Fibroblast of peridontal ligament (primary cell): ENCODE measurements at regions not wholly inside any gene's neighbourhood (a gene's known extent, or its start where the extent isn't known, plus 50 kb on each side); places are given as distances from the start of the nearest gene placed in this dataset.
"Not testable (repeated sequence)": the region's sequence is repeated elsewhere in the genome, so short reads cannot be mapped to it uniquely, and the experiment has no call there.

Source experiments
- DNase-seq: peaks from one replicate; pipeline ENCODE4 v3.0.0-alpha.2; 2010; ENCODE audit errors: extremely low read depth

DNA sequence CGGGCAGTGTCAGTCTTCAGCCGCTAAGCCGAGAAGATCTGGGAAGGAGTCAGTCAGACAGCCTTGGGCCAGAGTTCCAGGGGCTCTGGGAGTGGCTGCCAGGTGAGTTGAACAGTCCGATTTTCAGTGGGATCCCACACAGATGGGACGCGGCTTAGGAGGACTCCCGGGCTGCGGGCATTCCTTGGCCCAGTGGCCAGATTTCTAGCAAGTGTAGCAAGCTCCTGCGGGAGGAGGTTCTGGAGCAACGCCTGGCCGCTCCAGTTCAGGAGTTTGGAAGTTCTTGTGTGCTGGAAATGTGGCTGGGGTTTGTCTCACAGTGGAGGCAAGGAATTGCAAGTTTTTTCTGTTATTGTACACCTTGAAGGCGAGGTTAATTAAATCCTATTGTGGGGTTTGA, 414.0 kb upstream of the EPHA7 start:
- not testable (repeated sequence) for DNase-seq

DNA sequence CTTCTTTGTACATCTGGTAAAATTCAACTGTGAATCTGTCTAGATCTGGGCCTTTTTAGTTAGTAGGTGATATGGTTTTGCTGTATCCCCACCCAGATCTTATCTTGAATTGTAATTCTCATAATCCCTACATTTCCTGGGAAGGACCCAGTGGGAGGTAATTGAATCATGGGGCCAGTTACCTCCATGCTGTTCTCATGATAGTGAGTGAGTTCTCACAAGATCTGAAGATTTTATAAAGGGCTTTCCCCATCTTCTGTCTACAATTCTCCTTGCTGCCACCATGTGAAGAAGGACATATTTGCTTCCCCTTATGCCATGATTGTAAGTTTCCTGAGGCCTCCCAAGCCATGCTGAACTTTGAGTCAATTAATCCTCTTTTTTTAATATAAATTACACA, 410.4 kb upstream of the EPHA7 start:
- not testable (repeated sequence) for DNase-seq

DNA sequence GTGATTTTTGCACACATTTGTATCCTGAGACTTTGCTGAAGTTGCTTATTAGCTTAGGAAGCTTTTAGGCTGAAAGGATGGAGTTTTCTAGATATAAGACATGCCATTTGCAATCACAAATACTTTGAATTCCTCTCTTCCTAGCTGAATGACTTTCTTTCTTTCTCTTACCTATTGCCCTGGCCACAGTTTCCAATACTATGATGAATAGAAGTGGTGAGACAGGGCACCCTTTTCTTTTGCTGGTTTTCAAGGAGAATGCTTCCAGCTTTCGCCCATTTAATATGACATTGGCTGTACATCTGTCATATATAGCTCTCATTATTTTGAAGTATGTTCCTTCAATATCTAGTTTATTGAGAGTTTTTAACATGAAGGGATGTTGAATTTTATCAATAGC, 409.6 kb upstream of the EPHA7 start:
- DNase-seq: no peak

DNA sequence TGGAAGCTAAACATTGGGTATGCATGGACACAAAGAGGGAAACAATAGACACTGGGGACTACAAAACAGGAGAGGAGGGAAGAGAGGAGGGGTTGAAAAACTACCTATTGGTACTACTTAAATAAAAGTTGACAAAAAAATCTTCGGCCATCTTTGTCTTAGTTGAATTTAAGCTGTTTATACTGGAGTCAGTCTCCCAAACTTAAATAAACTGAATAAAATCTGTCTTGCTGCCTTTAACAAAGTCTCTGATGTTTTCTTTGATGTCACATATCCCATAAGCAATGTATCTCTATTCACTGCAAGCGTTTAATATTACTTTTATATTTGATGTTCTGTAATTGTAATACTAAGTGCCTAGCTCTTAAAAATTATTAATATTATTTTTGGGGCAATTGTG, 409.2 kb upstream of the EPHA7 start:
- DNase-seq: no peak

DNA sequence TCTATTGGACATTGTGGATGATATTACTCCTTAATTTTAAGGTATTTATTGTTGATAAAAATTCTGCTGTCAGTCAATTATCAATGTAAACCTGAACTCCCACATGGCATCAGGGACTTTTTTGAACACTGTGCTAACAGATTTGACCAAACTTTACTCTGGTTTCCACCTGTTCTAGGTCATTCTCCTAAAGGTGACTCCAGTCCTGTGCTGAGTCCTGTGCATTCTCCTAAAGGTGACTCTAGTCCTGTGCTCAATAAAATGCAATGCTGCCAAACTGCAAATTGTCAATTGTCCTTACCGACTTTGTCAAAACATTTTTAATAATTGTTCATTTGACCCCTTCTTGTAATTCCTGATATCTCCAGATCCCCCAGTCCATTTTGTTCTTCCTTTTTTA, 408.4 kb upstream of the EPHA7 start:
- no peak for DNase-seq

DNA sequence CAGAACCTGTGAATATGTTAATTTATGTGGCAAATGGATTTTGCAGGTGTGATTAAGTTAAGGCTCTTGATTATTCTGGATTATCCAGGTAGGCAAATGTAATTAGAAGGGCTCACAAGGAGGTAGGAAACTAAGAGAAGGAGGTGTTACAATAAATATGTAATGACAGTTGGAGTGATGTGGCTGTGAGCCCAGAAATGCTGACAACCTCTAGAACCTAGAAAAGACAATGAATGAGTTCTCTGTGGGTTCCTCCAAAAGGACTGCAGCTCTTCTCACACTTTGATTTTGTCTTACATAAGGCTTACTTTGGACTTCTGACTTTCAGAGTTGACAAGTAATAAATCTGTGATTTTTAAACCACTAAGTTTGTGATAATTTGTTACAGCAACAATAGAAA, 406.6 kb upstream of the EPHA7 start:
- no peak for DNase-seq

DNA sequence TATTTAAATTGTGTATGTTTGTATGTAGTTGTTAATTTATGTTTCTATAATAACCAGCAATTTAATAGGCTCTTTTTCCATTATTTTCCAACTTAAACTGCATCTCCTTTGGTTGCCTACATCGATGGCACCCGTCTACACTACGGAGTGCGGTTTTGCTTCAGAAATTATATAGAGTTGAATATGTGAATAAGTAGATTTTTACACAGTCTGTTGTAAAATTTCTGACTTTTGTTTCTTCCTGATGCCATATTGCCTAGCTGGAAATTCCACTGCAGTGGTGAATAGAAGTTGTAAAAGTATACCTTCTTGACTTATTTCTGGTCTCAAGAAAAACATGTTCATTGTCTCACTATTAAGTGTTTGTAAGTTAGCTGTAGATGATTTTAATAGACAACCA, 404.1 kb upstream of the EPHA7 start:
- DNase-seq: no peak

DNA sequence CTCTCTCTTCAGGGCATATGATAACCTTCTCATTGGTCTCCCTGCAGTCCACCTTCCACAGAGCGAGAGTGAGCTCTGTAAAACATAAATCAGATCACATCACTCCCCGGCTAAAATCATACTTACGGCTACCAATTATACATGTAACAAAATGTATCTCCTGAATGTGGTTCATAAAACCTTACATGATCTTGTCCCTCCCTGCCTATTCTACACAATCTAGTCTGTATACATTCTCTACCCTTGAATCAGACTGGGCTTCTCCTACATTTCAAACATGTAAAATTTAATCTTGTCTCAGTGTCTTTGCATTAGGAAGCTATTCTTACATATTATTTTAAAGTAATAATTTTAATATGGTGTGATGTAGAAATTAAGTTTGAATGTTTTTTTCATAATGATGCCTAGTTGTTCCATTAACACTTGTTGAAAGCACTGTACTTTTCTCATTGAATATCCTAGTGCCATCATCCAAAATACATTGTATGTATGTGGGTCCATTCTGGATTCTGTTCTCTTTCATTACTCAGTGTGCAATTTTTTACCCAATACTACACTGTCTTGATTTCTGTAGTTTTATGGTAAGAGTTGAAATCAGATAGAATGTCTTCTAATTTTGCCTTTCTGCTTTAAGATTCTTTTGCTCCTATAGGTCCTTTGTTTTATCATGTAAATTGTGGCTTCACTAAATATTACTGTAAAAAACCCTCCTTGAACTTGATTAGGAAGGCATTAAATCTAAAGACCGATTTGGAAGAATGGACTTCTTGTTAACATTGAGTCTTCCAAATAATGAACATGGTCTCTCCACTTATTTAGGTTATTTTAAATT, 403.3 kb upstream of the EPHA7 start:
- DNase-seq: no peak

DNA sequence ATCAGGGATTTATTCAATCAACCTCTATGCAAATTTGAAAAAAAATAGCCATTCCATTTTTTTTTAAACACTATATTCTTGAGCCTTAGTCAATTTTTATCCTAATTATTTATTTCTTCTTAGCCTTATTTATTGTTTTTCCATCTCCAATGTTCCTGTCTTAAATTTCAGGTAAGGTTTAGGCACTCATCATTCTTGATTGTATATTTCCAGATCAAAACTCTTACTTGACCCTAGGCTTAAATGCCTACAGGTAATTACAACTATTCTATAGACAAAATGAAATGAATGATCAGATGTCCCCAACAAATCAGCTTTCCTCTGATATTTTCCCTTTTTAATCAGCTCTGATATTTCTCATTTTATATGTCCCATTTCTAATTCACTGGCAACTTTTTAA, 402.6 kb upstream of the EPHA7 start:
- DNase-seq: no peak

DNA sequence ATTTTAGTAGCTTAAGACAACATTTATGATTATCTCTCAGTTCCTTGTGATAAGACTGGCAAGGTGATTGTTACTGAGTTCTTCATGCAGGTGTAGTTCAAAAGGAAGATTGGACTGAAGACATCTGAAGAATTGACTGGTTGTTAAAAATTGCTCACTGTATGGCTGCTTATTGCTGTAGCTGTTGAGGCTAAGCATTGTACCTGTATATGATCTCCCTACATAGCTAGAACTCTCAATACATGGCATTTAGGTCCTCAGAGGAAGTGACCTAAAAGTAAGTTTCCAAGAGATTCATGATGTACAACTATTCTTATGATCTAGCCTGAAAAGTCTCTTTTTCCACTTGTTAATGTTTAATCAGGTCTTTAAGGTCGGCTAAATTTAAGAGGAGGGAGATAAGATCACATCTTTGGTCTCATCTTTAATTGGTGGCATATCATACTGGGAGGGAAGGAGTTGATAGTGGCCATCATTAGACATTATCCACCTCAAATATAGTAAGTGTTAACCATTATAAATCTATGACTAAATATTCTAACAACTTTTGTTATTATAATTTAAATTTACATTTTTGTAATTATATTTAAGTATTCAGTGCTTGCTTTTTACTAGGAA, 401.2 kb upstream of the EPHA7 start:
- no peak for DNase-seq

DNA sequence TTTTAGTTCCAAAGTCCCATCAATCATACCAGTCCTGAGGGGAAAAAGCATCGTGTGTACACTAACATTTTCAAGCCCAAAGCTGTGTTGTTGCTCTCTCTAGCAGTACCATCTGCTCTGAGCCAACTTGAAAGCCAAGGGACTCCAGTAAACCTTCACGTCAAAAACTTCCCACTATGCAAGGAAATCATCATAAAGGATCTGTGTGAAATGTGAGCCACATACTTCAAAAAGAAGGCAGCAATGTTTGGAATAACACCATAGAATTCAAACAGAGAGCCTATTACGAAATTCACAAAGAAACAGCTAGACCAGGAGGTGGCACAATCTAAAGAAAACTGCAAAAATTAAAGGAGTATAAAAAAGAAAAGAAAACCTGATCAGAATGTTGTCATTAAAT, 399.8 kb upstream of the EPHA7 start:
- no peak for DNase-seq

DNA sequence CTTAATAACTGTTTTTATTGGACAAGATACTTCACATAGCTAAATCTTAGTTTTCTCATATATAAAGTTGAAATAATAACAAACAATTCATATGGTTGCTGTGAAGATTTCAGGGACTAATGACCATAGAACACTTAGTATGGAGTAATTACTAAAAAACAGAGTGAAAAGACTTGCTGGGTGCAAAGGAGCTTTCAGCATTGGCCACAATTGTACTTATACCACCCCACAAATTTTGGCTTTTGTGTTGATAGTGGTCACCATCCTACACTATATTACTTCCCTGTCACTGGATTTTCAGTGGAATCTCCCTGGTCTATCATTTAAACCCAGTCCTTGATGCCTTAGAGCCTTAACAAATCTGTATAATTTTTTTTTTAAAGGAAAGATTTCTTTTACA, 398.6 kb upstream of the EPHA7 start:
- no peak for DNase-seq

DNA sequence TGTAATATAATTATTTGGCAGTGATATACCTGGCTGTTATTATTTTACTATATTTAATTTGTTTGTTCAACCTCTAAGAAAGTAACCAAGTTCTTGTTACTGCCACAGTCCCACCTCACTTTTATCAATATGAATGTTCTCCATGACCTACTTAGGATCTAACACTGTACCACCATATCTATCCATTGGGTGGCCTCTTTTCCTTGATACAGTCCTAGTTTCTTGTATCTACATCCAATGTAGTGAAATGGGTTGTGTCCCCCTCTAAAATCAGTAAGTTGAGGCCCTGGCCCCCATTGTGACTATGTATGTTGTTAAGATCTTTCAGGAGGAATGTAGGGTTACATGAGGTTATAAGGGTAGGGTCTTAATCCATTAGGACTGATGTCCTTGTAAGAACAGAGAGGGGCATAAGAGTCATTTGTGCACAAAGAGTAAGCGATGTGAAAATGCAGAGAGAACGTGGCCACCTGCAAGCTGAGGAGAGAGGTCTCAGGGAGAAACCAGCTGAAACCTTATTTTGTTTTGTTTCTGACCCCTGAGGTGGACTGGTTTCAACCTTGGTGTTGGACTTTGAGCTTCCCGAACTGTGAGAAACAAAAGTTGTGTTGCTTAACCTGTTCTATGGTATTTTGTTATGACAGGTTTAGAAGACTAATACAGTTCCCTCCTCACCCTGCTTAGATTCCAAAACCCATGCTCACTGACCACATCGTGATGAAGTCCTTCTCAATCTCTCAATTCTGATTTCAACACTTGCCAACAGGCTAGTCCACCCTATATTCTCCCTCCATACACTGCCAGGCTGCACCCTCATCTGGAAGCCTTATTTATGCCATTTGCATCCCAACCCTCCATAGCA, 387.3 kb upstream of the EPHA7 start:
- no peak for DNase-seq

DNA sequence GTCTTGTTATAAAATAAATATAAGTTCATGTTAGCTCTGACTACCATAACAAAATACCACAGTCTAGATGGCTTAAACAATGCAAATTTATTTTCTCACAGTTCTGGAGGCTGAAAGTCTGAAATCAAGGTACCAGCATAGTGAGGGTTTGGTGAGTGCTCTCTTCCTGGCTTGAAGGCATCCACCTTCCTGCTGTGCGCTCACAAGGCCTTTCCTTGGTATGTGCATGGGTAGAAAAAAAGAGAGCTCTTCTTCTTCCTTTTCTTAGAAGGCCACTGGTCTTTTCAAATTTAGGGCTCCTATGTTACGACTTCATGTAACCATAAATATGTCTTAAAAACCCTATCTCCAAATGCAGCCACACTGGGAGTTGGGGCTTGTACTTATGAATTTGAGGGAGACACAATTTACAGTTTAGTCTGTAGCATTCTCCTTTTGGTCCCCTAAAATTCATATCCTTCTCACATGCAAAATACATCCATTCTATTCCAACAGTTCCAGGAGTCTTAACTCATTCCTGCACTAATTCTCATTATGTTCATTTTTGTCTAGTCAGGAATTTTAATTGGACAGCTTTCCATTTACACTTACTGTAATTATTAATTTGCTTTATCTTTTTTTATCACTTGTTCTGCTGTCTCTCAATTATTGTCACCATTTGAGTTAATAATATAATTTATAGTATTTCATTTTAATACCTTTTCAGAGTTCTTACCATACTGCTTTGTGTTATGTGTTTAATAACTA, 381.9 kb upstream of the EPHA7 start:
- DNase-seq: no peak

DNA sequence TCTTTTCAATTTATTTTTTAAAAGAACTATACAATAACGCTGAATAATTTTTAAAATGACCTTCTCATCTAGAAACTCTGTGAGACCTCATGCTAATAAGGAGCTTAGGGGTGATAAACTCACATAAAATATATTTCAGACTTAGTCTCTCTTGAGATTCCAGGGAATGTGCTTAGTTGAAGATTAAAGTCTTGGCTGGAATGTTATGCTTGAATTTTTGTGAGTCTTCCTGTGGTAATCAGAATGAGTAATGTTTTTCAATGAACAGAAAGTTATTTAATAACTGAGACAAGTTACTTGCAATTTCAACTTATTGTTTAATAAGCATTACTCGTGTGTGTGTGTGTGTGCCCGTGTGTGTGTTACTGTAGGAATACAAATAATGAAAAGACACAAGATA, 379.9 kb upstream of the EPHA7 start:
- DNase-seq: no peak

DNA sequence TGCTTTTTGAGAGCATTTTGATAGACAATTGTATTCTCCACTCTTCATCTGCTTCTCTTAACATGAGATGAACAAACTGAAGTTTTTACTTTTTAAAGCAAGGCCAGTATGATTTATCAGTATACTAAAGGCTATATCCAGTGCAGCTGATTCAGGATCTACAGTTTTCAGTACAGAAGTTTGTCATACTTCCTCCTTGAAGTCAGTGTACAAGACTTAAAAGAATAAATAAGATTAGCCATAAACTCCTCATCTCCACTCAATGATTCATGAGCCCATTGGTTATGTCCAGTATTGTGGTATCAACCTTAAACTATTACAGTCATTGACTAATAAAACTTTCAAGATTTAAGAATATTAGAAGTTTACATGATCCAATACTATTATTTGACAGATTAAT, 374.8 kb upstream of the EPHA7 start:
- DNase-seq: no peak

DNA sequence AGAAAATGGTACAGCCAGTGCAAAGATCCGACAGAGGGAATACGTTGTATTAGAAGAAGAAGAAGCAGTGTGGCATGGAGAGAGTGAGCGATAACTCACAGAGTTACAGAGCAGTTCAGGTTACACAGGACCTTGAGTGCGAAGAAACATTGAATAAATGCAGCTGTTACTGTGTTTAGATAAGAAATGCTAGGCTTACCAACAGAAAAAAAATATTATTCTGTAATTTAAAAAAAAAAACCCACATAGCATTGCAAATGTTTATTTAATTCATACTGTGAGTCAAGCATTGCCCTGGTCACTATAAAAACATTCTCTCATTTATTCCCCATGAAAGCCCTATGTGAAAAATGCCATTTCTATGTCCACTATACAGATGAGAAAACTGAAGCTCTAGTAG, 373.4 kb upstream of the EPHA7 start:
- peak; percentile 8 for DNase-seq

DNA sequence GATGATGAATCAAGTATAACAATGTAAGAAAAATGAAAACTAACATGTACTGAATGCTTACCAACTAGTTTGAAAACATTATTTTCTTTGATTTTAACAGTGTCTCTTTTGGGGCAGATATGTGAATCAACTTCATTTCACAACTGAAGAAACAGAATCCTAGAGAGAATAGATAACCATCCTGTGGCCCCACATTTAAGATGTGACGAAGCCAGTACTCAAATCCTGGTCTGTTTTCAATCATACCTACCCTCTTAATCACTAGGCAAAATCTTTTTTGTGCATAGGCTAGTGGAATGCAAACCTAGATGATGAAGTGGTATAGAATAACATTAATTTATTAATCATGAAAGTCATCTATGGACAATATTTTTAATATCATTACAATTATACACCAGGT, 371.6 kb upstream of the EPHA7 start:
- DNase-seq: no peak

DNA sequence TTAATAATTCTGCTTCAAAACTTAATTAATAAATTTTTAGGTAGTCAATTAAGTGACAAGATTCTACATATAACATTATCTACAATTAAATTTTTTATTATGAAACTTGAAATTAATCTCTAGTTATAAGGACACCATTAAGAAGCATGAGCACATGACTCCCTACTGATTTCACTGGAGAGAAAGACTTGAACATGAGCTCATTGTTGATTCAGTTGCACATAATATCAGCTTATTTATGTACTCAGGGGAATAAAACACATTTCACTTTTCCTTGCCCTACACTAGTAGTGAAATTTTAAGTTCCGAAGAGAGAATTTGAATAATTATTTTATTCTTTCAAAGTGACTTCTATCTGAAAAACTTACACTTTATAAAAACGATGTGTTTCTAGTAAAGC, 370.2 kb upstream of the EPHA7 start:
- no peak for DNase-seq

DNA sequence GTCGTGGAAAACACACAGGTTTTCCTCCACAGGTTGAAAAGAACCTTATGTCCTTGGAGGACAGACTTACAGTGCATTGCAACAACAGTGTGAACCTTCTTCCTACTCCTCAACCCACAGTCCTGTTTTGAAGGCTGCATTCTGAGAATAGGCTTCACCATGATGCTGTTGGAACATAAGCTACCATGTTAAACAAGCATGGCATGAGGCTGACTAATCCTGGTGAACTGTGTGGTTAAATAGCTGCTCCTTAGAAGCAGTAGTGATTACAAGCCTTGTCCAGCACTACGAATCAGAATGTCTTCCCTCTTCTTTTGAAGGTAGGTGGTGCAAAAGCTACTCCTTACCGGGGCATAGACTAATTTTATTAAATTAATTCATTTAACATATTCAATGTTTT, 368.5 kb upstream of the EPHA7 start:
- DNase-seq: no peak

DNA sequence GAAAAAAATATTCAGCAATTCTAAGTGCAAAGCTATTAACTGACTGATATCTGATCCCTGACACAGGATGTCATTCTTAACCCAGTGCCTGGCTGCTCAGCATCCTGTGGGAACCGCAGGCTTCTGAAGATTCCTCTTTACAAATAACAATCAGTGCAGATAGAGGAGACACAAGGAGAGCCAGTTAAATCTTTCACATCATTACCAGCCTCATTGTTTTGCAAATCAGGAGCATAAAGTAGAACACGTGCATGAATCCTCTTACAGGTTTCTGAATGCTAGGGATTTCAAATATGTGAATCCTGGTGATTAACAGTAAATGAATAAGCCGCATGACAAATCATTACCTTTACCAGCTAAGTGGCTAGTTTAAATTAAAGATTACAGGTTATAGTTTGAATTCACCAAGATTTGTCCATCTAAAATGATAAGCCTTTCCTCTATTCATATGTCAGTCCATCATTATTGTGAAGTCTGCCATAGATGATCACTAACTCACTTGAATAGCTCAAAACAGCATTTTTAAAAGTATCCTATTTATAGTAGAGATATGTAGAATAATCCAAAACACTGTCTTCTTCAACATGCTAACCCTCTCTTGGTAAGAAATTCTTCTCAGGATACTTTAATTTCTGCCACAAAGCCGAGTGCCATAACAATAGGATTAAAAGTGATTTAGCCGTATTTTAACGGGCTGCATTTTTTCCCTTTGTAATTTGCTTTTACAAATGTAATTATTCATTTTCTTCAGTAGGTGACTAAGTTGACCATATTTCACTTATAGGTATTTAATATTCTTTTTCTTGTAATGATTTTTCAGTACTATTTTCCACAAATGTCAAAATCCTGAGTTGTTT, 367.3 kb upstream of the EPHA7 start:
- DNase-seq: no peak
